Skeletal muscle tissue (tissue), 3 donors: ENCODE measurements at regions not wholly inside any gene's neighbourhood (a gene's known extent, or its start where the extent isn't known, plus 50 kb on each side); places are given as distances from the start of the nearest gene placed in this dataset.

Source experiments
- H3K27ac ChIP-seq: one replicate; pipeline ENCODE4 v1.7.0; 2013; ENCODE audit warnings: mild to moderate bottlenecking, low read depth, low read length, inconsistent platforms
- H3K27me3 ChIP-seq, 3 donors: one replicate each; pipeline ENCODE4 v1.7.0; 2013; ENCODE audit warnings: low read length in 3 of 3; ENCODE audit not compliant: control insufficient read depth in 3 of 3, insufficient read depth in 3 of 3
- H3K36me3 ChIP-seq, 3 donors: one replicate each; pipeline ENCODE4 v1.7.0; 2013; ENCODE audit warnings: low read length in 3 of 3; ENCODE audit not compliant: control insufficient read depth in 3 of 3, insufficient read depth in 3 of 3
- H3K4me1 ChIP-seq, 3 donors: one replicate each; pipeline ENCODE4 v1.7.0; 2013; ENCODE audit warnings: low read length in 3 of 3, mild to moderate bottlenecking in 3 of 3; ENCODE audit not compliant: control insufficient read depth in 3 of 3, insufficient read depth in 3 of 3
- H3K4me3 ChIP-seq, 3 donors: one replicate each; pipeline ENCODE4 v1.7.0; 2013; ENCODE audit warnings: low read length in 3 of 3
- H3K9ac ChIP-seq, 3 donors: one replicate each; pipeline ENCODE4 v1.7.0; 2013; ENCODE audit warnings: low read length in 3 of 3, mild to moderate bottlenecking in 3 of 3, moderate library complexity in 2 of 3, low read depth in 1 of 3
- H3K9me3 ChIP-seq, 3 donors: one replicate each; pipeline ENCODE4 v1.7.0; 2013; ENCODE audit warnings: low read length in 3 of 3; ENCODE audit not compliant: control insufficient read depth in 3 of 3
- donor health status: Osteomylitis.

DNA sequence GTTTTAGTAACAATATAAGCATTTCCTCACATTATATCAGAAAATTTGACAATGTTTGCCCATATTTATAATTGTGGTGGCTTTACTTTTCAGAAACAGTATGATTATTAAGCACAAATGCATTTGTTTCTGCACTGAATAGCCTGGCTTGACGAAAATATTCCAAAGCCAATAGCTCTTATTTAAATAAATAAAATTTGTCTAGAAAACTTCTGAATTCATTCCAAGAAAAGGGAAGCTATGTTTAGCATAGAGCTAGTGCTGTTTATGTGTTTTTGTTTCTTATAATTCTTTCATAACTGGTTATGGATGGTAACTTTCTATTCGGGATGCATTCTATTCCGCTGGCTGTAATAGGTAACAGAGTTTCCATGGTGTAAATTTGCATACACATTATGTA is 268.6 kb downstream of the PTBP2 start:
- Histone ChIP-seq H3K9ac (no peak overlapping the region), H3K36me3 (no peaks in the 10 kb centered on the region), H3K4me1 (no peaks in the 10 kb centered on the region), H3K9me3 (no peaks in the 10 kb centered on the region), H3K27me3 (no peaks in the 10 kb centered on the region), H3K4me3 (no peak overlapping the region), H3K27ac (no peak overlapping the region)

DNA sequence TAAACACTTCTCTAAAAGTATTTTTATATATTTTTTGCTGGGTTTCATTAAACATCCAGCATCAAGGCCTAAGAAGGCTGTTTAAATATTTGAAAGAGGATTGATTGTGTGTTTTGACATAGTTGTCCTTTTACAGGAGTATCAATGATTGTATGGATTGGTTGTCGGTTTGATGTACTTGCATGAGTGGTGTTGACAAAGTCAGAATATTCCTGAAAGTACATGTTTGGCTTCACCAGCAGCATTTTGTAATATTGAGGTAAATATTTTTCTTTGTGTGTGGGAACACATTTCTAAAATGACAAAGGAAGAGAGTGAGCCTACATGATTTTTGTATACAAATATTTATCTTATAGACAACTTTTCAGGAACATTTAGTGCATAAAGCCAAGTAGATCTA is 269.7 kb downstream of the PTBP2 start:
- no peak overlapping the region for H3K27ac ChIP-seq
- no peaks in the 10 kb centered on the region for H3K4me1 ChIP-seq
- no peaks in the 10 kb centered on the region for H3K9me3 ChIP-seq
- no peak overlapping the region for H3K9ac ChIP-seq
- no peaks in the 10 kb centered on the region for H3K36me3 ChIP-seq
- H3K4me3 ChIP-seq = no peak overlapping the region
- no peaks in the 10 kb centered on the region for H3K27me3 ChIP-seq

DNA sequence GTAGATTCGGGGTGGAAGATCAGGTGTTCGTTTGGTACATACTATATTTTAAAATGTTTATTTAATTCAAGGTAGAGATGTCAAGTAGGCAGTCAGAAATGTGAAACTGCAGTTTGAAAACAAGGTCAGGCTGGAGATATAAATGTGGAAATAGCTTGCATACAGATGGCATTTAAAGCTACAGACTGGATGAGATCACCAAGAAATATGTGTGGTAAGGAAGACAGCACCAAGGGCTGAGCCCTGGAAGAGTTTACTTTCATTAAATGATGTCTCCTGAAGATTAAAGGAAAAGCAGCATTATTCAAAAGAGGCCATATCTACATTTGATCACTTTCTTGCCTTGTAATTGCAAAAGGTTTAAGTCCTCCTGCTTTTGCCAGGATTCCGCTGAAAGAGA is 271.3 kb downstream of the PTBP2 start:
- no peak overlapping the region for H3K4me3 ChIP-seq
- H3K27me3 ChIP-seq = no peaks in the 10 kb centered on the region
- H3K27ac ChIP-seq = no peak overlapping the region
- H3K4me1 ChIP-seq = no peaks in the 10 kb centered on the region
- H3K36me3 ChIP-seq = no peaks in the 10 kb centered on the region
- H3K9me3 ChIP-seq = no peaks in the 10 kb centered on the region
- H3K9ac ChIP-seq = no peak overlapping the region

DNA sequence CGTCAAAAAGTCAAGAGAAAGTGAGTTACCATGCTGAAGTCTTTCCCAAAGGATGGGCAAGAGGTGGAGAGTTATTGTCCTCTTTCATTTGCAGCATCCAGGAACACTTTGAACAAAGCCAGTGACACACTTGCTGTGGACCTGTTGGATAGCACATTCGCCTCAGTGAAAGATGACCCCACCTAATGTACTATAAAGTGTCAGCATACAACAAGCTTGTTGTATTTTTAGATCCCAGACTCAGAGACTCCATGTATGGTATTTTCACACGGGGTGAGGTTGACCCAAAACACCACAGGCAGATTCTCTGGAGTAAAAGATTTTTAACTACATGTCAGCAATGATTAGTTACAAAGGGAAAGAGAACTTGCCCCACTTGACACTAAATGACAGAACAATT is 273.8 kb downstream of the PTBP2 start:
- H3K27ac ChIP-seq = no peak overlapping the region

DNA sequence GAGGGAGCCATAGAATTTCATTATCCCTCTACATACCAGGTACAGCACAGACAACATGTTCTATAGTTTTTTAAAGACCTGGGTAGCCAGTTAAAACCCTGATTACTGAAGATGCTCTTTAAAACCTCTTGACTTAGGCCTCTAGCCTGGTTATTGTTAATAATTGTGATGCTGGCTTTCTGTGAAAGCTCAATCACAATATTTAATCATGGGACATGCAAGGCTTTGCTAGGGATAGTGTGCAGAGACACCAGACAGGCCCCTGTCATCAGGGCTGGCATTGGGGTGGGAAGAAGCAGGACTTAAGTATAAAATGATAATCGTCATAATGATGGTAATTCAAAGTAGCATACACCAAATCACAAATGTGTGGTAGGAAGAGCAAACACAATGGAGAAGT is 274.4 kb downstream of the PTBP2 start:
- Histone ChIP-seq H3K27me3 (no peaks in the 10 kb centered on the region), H3K9ac (no peak overlapping the region), H3K4me1 (no peaks in the 10 kb centered on the region), H3K4me3 (no peak overlapping the region), H3K9me3 (no peaks in the 10 kb centered on the region), H3K36me3 (no peaks in the 10 kb centered on the region), H3K27ac (no peak overlapping the region)

More for the DNA sequence above, 273.8 kb downstream of the PTBP2 start:
- no peaks in the 10 kb centered on the region for H3K4me1 ChIP-seq
- no peak overlapping the region for H3K9ac ChIP-seq
- no peak overlapping the region for H3K4me3 ChIP-seq
- no peaks in the 10 kb centered on the region for H3K27me3 ChIP-seq
- H3K9me3 ChIP-seq = no peaks in the 10 kb centered on the region
- no peaks in the 10 kb centered on the region for H3K36me3 ChIP-seq

DNA sequence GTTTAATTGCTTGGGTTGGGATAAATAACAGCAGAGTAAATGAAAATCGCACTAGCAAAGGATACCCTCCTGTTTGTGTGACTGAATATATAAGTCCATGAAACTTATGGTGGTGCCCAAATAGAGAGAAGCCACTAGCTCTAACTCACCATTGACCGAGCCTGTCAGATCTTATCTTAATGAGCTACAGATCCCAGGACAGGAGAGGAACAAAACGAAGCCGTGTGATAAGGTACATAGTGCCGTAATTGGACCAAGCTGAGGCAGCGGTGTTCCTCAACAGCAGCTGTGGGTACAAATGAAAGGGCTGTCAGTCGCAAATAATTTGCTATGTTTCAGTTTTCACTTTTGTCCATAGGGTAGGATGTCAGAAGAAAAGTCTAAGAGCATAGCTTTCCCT is 276.1 kb downstream of the PTBP2 start:
- Histone ChIP-seq H3K9me3 (no peaks in the 10 kb centered on the region), H3K4me1 (no peaks in the 10 kb centered on the region), H3K27ac (no peak overlapping the region), H3K4me3 (no peak overlapping the region), H3K36me3 (no peaks in the 10 kb centered on the region), H3K27me3 (no peaks in the 10 kb centered on the region), H3K9ac (no peak overlapping the region)

DNA sequence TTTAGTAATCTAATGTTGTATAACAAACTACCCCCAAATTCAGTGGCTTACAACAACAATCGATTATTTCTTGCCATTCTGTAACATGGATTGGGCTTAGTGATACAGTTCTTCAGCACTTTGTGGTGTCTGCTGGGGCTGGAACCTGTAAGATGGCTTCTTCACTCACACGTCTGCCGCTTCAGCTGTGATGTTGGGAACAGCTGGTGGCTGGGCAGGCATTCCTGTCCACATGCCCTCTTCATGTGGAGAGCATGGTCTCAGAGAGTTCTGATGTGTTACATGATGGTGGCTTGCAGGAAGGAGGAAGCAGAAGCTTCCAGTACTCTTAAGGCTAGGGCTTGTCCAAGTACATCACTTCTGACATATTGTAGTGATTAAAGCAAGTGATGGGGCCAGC is 276.9 kb downstream of the PTBP2 start:
- Histone ChIP-seq H3K9me3 (no peaks in the 10 kb centered on the region), H3K9ac (no peak overlapping the region), H3K27me3 (no peaks in the 10 kb centered on the region), H3K27ac (no peak overlapping the region), H3K36me3 (no peaks in the 10 kb centered on the region), H3K4me3 (no peak overlapping the region), H3K4me1 (no peaks in the 10 kb centered on the region)

DNA sequence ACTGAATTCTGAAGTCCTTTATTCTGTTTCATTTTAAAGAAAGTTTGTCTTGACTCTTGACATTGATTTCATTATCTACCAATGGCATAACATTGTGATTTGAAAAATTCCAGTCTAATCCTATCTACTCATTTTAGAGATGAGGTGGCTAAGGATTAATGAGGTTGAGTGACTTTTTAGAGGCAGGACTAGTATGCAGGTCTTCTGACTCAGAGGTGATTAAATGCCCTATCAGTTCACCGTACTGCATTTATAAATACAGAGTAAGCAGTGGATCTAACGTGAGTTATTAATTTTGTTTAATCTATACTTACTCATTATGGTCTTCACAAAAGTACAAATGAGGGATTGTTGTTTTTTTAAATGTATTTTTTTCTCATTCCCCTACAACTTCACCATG is 277.6 kb downstream of the PTBP2 start:
- Histone ChIP-seq H3K4me3 (no peak overlapping the region), H3K36me3 (no peaks in the 10 kb centered on the region), H3K4me1 (no peaks in the 10 kb centered on the region), H3K9me3 (no peaks in the 10 kb centered on the region), H3K27ac (no peak overlapping the region), H3K9ac (no peak overlapping the region), H3K27me3 (no peaks in the 10 kb centered on the region)

DNA sequence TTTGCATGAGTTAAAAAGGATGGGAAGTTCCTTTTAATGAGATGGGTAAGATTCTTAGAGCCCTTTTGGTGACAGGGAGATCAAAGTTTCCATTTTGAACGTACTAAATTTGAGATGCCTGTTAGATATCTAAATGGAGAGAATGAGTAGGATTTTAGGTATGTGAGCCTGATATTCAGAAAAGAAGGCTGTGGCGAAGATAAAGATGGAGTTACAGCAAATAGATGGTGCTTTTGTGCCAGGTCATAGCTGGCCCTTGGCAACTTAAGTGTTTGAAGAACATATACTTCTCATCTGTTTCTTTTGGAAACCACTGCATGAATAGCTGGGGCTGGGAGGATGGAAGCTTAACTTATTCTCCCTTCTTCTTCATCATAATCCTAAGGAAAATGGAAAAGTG is 282.5 kb downstream of the PTBP2 start:
- Histone ChIP-seq H3K9me3 (no peaks in the 10 kb centered on the region), H3K27me3 (no peaks in the 10 kb centered on the region), H3K27ac (no peak overlapping the region), H3K9ac (no peak overlapping the region), H3K4me1 (no peaks in the 10 kb centered on the region), H3K36me3 (no peaks in the 10 kb centered on the region), H3K4me3 (no peak overlapping the region)

DNA sequence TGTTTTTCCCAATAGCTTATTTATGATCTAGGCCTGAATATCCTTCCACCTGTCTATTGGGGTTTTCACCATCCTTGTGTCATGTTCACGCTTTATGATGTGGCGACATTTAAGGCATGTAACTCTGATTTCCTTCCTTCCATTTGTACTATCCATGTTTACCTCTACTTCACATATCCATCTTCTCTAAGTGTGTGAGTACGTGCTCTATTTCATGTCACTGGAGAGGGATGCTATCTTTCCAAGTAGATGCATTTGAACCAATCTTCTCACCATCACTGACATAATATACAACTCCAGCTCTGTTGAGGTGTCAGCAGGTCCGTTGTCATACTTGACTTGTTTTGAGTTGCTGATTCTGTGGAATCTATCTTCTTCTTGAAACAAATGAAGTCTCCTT is 283.2 kb downstream of the PTBP2 start:
- no peak overlapping the region for H3K9ac ChIP-seq

DNA sequence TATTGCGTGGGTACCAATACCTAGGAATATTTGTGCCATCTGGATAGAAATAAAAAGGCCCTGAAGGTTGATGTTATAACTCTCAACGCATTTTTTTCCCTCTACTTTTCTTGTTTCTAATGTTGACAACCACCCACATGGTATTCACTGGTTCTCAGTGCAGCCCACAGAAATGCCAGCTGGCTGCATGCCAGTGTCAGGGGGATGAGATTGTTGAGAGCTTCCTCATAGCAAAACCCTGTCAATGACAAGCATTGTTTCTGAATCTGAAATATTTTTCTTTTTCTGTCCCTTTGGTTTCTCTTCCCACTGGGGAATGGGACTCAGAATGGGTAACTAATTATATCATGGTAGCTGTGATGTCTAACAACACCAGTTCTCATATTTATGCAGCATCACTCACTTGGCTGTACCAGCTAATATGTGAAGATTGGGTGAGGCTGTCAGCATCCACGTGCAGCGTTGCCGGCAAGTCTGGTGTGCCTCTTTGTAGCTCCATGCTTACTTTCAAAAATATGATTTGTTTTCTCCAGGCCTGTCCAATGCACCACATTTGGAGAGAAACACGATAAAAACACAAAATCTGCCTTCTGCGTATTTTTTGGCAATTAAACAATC is 284.6 kb downstream of the PTBP2 start:
- Histone ChIP-seq H3K27ac (no peak overlapping the region), H3K36me3 (no peaks in the 10 kb centered on the region), H3K9ac (no peak overlapping the region), H3K9me3 (no peaks in the 10 kb centered on the region), H3K27me3 (no peaks in the 10 kb centered on the region), H3K4me3 (no peak overlapping the region), H3K4me1 (no peaks in the 10 kb centered on the region)

More for the DNA sequence above, 283.2 kb downstream of the PTBP2 start:
- Histone ChIP-seq H3K27ac (no peak overlapping the region), H3K9me3 (no peaks in the 10 kb centered on the region), H3K36me3 (no peaks in the 10 kb centered on the region), H3K27me3 (no peaks in the 10 kb centered on the region), H3K4me3 (no peak overlapping the region), H3K4me1 (no peaks in the 10 kb centered on the region)
